VCaP (cell line): ENCODE measurements at regions not wholly inside any gene's neighbourhood (a gene's known extent, or its start where the extent isn't known, plus 50 kb on each side); places are given as distances from the start of the nearest gene placed in this dataset.

Experiments used
- H3K27ac ChIP-seq: fragments of 450-650 bp; 2 replicates; pipeline ENCODE4 v1.5.1; 2017
- CTCF ChIP-seq: fragments of 450-650 bp; conservative IDR thresholded peaks from 2 replicates; pipeline ENCODE4 v1.5.1; 2017; ENCODE audit warnings: mild to moderate bottlenecking, moderate library complexity

GRCh38 chr13:48806522-48806921 is 152.8 kb downstream of the CYSLTR2 start:
- no peak for TF ChIP-seq CTCF
- H3K27ac ChIP-seq: no peak overlapping the region

- H3K27ac ChIP-seq: no peak overlapping the region
- TF ChIP-seq CTCF: no peak
Observed at GRCh38 chr13:48808683-48809082, 155.0 kb downstream of the CYSLTR2 start.

GRCh38 chr13:48810013-48810412 is 156.3 kb downstream of the CYSLTR2 start:
- no peak for TF ChIP-seq CTCF
- no peak overlapping the region for H3K27ac ChIP-seq

GRCh38 chr13:48813518-48813917 is 159.8 kb downstream of the CYSLTR2 start:
- H3K27ac ChIP-seq: no peak overlapping the region
- TF ChIP-seq CTCF: no peak

GRCh38 chr13:48816700-48817099 is 159.0 kb upstream of the FNDC3A start:
- H3K27ac ChIP-seq: no peak overlapping the region
- no peak for TF ChIP-seq CTCF

GRCh38 chr13:48817166-48817802 is 158.4 kb upstream of the FNDC3A start:
- no peak for TF ChIP-seq CTCF
- no peak overlapping the region for H3K27ac ChIP-seq

- no peak for TF ChIP-seq CTCF
- H3K27ac ChIP-seq: no peak overlapping the region
Observed at GRCh38 chr13:48818495-48819356, 157.0 kb upstream of the FNDC3A start.
